ENCODE measurements at regions not wholly inside any gene's neighbourhood (a gene's known extent, or its start where the extent isn't known, plus 50 kb on each side); places are given as distances from the start of the nearest gene placed in this dataset.

DNA sequence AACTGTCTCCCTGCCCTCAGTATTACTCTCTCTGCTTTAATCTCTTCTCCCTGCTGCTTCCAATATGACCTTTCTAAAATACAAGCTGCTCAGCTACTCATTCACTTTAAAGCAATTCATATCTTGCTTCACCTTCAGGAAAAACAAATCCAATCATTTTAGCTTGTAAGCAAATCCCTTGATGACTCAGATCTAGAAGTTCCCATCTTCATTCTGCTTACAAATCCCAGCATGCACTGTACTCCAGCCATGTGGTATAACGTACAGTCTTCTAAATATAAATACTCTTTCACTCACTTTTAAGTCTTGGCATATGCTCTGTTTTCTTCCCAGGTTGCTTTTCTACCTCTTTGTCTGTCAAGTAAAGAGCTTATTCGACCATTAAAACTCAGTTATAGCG lies 1009.1 kb upstream of the SEMA6D start:
- no peak for TF ChIP-seq NFIC (IDR thresholded peaks at IDR 0.05)
- TF ChIP-seq CREB1 (IDR thresholded peaks at IDR 0.05; ENCODE audit: low read depth): no peak
- TF ChIP-seq, protein P1, sequence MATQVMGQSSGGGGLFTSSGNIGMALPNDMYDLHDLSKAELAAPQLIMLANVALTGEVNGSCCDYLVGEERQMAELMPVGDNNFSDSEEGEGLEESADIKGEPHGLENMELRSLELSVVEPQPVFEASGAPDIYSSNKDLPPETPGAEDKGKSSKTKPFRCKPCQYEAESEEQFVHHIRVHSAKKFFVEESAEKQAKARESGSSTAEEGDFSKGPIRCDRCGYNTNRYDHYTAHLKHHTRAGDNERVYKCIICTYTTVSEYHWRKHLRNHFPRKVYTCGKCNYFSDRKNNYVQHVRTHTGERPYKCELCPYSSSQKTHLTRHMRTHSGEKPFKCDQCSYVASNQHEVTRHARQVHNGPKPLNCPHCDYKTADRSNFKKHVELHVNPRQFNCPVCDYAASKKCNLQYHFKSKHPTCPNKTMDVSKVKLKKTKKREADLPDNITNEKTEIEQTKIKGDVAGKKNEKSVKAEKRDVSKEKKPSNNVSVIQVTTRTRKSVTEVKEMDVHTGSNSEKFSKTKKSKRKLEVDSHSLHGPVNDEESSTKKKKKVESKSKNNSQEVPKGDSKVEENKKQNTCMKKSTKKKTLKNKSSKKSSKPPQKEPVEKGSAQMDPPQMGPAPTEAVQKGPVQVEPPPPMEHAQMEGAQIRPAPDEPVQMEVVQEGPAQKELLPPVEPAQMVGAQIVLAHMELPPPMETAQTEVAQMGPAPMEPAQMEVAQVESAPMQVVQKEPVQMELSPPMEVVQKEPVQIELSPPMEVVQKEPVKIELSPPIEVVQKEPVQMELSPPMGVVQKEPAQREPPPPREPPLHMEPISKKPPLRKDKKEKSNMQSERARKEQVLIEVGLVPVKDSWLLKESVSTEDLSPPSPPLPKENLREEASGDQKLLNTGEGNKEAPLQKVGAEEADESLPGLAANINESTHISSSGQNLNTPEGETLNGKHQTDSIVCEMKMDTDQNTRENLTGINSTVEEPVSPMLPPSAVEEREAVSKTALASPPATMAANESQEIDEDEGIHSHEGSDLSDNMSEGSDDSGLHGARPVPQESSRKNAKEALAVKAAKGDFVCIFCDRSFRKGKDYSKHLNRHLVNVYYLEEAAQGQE (IDR thresholded peaks at IDR 0.05; ENCODE audit: low read depth): no peak
- TF ChIP-seq FOXM1 (IDR thresholded peaks at IDR 0.05; ENCODE audit: borderline replicate concordance, low read depth): no peak
- no peak for TF ChIP-seq ZBTB7A (IDR thresholded peaks at IDR 0.05; ENCODE audit: low read depth)
- no peak for TF ChIP-seq RAD21 (IDR thresholded peaks at IDR 0.05; ENCODE audit: low read depth)
- no peak for TF ChIP-seq TCF12 (IDR thresholded peaks at IDR 0.05; ENCODE audit: low read depth)
- TF ChIP-seq TEAD4 (IDR thresholded peaks at IDR 0.05): no peak
- no peak for TF ChIP-seq EP300 (IDR thresholded peaks at IDR 0.05; ENCODE audit: borderline replicate concordance)
- no peak for TF ChIP-seq EGR1 (IDR thresholded peaks at IDR 0.05)
- no peak for TF ChIP-seq CEBPB (IDR thresholded peaks at IDR 0.05)
- no peak for TF ChIP-seq YY1 (IDR thresholded peaks at IDR 0.05; ENCODE audit: low read depth)
- TF ChIP-seq, protein P2, sequence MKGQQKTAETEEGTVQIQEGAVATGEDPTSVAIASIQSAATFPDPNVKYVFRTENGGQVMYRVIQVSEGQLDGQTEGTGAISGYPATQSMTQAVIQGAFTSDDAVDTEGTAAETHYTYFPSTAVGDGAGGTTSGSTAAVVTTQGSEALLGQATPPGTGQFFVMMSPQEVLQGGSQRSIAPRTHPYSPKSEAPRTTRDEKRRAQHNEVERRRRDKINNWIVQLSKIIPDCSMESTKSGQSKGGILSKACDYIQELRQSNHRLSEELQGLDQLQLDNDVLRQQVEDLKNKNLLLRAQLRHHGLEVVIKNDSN (IDR thresholded peaks at IDR 0.05): no peak
- no peak for TF ChIP-seq TAF1 (IDR thresholded peaks at IDR 0.05; ENCODE audit: low read depth)
- TF ChIP-seq MAX (IDR thresholded peaks at IDR 0.05): no peak

DNA sequence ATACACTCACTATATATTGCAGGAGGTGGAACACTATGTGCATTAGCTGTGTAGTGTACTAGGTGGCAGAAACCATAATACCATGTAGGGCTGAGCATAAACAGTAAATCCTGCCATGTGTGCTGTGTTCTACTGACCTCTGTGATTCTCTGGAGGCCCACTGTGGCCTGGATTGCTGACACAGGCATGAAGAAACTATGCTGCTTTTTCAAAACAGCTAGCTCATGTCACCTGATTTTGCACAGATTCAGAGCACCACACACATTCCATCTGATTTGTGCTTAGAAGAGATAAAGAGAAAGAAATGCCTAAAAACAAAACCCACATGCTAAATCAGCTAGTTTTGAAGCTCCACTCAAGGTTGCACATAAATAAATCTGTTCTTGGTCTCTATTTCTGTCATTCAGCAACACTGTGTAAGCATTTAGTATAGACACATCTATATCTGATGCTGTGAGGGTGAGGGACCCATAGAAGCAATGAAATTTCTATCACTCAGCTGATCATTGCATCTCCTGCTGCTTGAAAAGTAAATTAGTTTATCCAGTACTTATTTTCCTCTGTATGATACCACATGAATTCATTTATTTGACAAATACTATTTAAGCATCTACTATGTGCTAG lies 1007.7 kb upstream of the SEMA6D start:
- TF ChIP-seq TEAD4 (IDR thresholded peaks at IDR 0.05) (no peak), TAF1 (IDR thresholded peaks at IDR 0.05; ENCODE audit: low read depth) (no peak), ZBTB7A (IDR thresholded peaks at IDR 0.05; ENCODE audit: low read depth) (no peak), CEBPB (IDR thresholded peaks at IDR 0.05) (no peak), MAX (IDR thresholded peaks at IDR 0.05) (no peak), YY1 (IDR thresholded peaks at IDR 0.05; ENCODE audit: low read depth) (no peak), EGR1 (IDR thresholded peaks at IDR 0.05) (no peak), RAD21 (IDR thresholded peaks at IDR 0.05; ENCODE audit: low read depth) (no peak), CREB1 (IDR thresholded peaks at IDR 0.05; ENCODE audit: low read depth) (no peak), EP300 (IDR thresholded peaks at IDR 0.05; ENCODE audit: borderline replicate concordance) (no peak), NFIC (IDR thresholded peaks at IDR 0.05) (no peak), FOXM1 (IDR thresholded peaks at IDR 0.05; ENCODE audit: borderline replicate concordance, low read depth) (no peak)
- TF ChIP-seq, protein P1 (IDR thresholded peaks at IDR 0.05; ENCODE audit: low read depth): no peak

- TF ChIP-seq, protein P1 (IDR thresholded peaks at IDR 0.05; ENCODE audit: low read depth): no peak
- TF ChIP-seq, protein P2 (IDR thresholded peaks at IDR 0.05): no peak
- TF ChIP-seq RAD21 (IDR thresholded peaks at IDR 0.05; ENCODE audit: low read depth) (no peak), TAF1 (IDR thresholded peaks at IDR 0.05; ENCODE audit: low read depth) (no peak), TCF12 (IDR thresholded peaks at IDR 0.05; ENCODE audit: low read depth) (no peak), YY1 (IDR thresholded peaks at IDR 0.05; ENCODE audit: low read depth) (no peak), EGR1 (IDR thresholded peaks at IDR 0.05) (no peak), ZBTB7A (IDR thresholded peaks at IDR 0.05; ENCODE audit: low read depth) (no peak), EP300 (IDR thresholded peaks at IDR 0.05; ENCODE audit: borderline replicate concordance) (no peak), CEBPB (IDR thresholded peaks at IDR 0.05) (no peak), MAX (IDR thresholded peaks at IDR 0.05) (no peak), FOXM1 (IDR thresholded peaks at IDR 0.05; ENCODE audit: borderline replicate concordance, low read depth) (no peak), NFIC (IDR thresholded peaks at IDR 0.05) (no peak), TEAD4 (IDR thresholded peaks at IDR 0.05) (no peak), CREB1 (IDR thresholded peaks at IDR 0.05; ENCODE audit: low read depth) (no peak)
These were observed 1006.8 kb upstream of the SEMA6D start for GRCh38 chr15:46710401-46710960.
